ENCODE measurements at regions not wholly inside any gene's neighbourhood (a gene's known extent, or its start where the extent isn't known, plus 50 kb on each side); places are given as distances from the start of the nearest gene placed in this dataset.
"Not testable (repeated sequence)": the region's sequence is repeated elsewhere in the genome, so short reads cannot be mapped to it uniquely, and the experiment has no call there.

- no peak for ATAC-seq
- Histone ChIP-seq H4K20me1 (ENCODE audit: insufficient read depth) (no peaks in the 10 kb centered on the region), H3K27ac (ENCODE audit: low read depth, low read length) (no peak overlapping the region), H3K79me2 (ENCODE audit: insufficient read depth, low read length) (no peaks in the 10 kb centered on the region), H3K4me1 (ENCODE audit: control insufficient read depth in 1 of 2, insufficient read depth in 2 of 2, low read length in 2 of 2) (no peaks in the 10 kb centered on the region), H3K9ac (ENCODE audit: low read length) (no peak overlapping the region), H3K27me3 (ENCODE audit: insufficient read depth, low read length) (no peaks in the 10 kb centered on the region), H3K9me2 (ENCODE audit: insufficient read depth) (no peaks in the 10 kb centered on the region), H3K36me3 (ENCODE audit: control insufficient read depth in 1 of 2, insufficient read depth in 2 of 2, low read length in 2 of 2) (no peaks in the 10 kb centered on the region), H3K4me3 (replicated peaks in 1 of 2; ENCODE audit: low read depth in 1 of 2, low read length in 2 of 2) (no peak overlapping the region), H2AFZ (ENCODE audit: low read depth, low read length, poor library complexity, severe bottlenecking) (no peak overlapping the region), H3K4me2 (ENCODE audit: low read length) (no peak overlapping the region), H3K9me3 (ENCODE audit: control insufficient read depth in 1 of 2, insufficient read depth in 1 of 2, low read depth in 1 of 2, low read length in 2 of 2) (no peaks in the 10 kb centered on the region)
- TF ChIP-seq TCF7L2 (IDR thresholded peaks at IDR 0.05; ENCODE audit: borderline replicate concordance, extremely low read depth, insufficient read depth, insufficient read length) = no peak
- TF ChIP-seq ZNF274 (IDR thresholded peaks at IDR 0.05; ENCODE audit: low read depth, low read length) = no peak
- ChIA-PET POLR2A (no interaction called here), RAD21 (ENCODE audit: low non-redundant PET in 1 of 2, low total read pairs in 2 of 2, uncharacterized antibody in 2 of 2, unreplicated experiment in 2 of 2) (no interaction called here), CTCF (no interaction called here)
- intact Hi-C loops (cut with micrococcal nuclease) = no loop called here
- BruUV-seq (replicated peaks) = no TSS peak
- no peak for DNase-seq (ENCODE audit: low read depth, low spot score)
These were observed 86.3 kb downstream of the GYPE start for GRCh38 chr4:143819029-143819428.

DNA sequence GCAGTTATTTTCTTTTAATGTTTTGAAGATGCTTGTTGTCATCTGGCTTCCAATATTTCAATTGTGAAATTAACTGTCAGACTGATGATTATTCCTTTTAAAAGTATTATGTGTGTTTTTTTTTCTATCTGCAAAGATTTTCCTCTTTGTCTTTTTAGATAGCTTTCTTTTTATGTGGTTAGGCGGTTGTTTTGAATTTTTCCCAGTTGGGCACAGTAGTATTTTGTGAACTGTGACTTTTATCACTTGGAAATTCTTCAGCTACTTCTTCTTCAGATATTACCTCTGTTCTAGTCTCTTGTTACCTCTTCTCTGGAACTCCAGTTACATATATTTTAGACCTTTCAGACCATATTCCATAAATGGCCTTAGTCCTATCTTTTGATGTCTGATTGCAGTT, 87.5 kb downstream of the GYPE start:
- H3K9me3 ChIP-seq (ENCODE audit: control insufficient read depth in 1 of 2, insufficient read depth in 1 of 2, low read depth in 1 of 2, low read length in 2 of 2); H2AFZ ChIP-seq (ENCODE audit: low read depth, low read length, poor library complexity, severe bottlenecking); H3K4me1 ChIP-seq (ENCODE audit: control insufficient read depth in 1 of 2, insufficient read depth in 2 of 2, low read length in 2 of 2); H4K20me1 ChIP-seq (ENCODE audit: insufficient read depth); H3K9ac ChIP-seq (ENCODE audit: low read length); ATAC-seq; BruUV-seq (replicated peaks); POLR2A ChIA-PET; H3K9me2 ChIP-seq (ENCODE audit: insufficient read depth); DNase-seq (ENCODE audit: low read depth, low spot score); H3K4me3 ChIP-seq (replicated peaks in 1 of 2; ENCODE audit: low read depth in 1 of 2, low read length in 2 of 2); H3K27ac ChIP-seq (ENCODE audit: low read depth, low read length); H3K4me2 ChIP-seq (ENCODE audit: low read length); RAD21 ChIA-PET (ENCODE audit: low non-redundant PET in 1 of 2, low total read pairs in 2 of 2, uncharacterized antibody in 2 of 2, unreplicated experiment in 2 of 2); H3K36me3 ChIP-seq (ENCODE audit: control insufficient read depth in 1 of 2, insufficient read depth in 2 of 2, low read length in 2 of 2); intact Hi-C loops (cut with micrococcal nuclease); CTCF ChIA-PET; H3K27me3 ChIP-seq (ENCODE audit: insufficient read depth, low read length); H3K79me2 ChIP-seq (ENCODE audit: insufficient read depth, low read length): not testable (repeated sequence)

- H3K9me2 ChIP-seq (ENCODE audit: insufficient read depth); ATAC-seq; H3K9ac ChIP-seq (ENCODE audit: low read length); CTCF ChIA-PET; DNase-seq (ENCODE audit: low read depth, low spot score); H3K27ac ChIP-seq (ENCODE audit: low read depth, low read length); H3K27me3 ChIP-seq (ENCODE audit: insufficient read depth, low read length); H3K36me3 ChIP-seq (ENCODE audit: control insufficient read depth in 1 of 2, insufficient read depth in 2 of 2, low read length in 2 of 2); H3K4me3 ChIP-seq (replicated peaks in 1 of 2; ENCODE audit: low read depth in 1 of 2, low read length in 2 of 2); H3K4me2 ChIP-seq (ENCODE audit: low read length); intact Hi-C loops (cut with micrococcal nuclease); H3K9me3 ChIP-seq (ENCODE audit: control insufficient read depth in 1 of 2, insufficient read depth in 1 of 2, low read depth in 1 of 2, low read length in 2 of 2); RAD21 ChIA-PET (ENCODE audit: low non-redundant PET in 1 of 2, low total read pairs in 2 of 2, uncharacterized antibody in 2 of 2, unreplicated experiment in 2 of 2); H2AFZ ChIP-seq (ENCODE audit: low read depth, low read length, poor library complexity, severe bottlenecking); H3K4me1 ChIP-seq (ENCODE audit: control insufficient read depth in 1 of 2, insufficient read depth in 2 of 2, low read length in 2 of 2); H3K79me2 ChIP-seq (ENCODE audit: insufficient read depth, low read length); H4K20me1 ChIP-seq (ENCODE audit: insufficient read depth); BruUV-seq (replicated peaks); POLR2A ChIA-PET: not testable (repeated sequence)
These were observed 90.0 kb downstream of the GYPE start for GRCh38 chr4:143815375-143815774.

DNA sequence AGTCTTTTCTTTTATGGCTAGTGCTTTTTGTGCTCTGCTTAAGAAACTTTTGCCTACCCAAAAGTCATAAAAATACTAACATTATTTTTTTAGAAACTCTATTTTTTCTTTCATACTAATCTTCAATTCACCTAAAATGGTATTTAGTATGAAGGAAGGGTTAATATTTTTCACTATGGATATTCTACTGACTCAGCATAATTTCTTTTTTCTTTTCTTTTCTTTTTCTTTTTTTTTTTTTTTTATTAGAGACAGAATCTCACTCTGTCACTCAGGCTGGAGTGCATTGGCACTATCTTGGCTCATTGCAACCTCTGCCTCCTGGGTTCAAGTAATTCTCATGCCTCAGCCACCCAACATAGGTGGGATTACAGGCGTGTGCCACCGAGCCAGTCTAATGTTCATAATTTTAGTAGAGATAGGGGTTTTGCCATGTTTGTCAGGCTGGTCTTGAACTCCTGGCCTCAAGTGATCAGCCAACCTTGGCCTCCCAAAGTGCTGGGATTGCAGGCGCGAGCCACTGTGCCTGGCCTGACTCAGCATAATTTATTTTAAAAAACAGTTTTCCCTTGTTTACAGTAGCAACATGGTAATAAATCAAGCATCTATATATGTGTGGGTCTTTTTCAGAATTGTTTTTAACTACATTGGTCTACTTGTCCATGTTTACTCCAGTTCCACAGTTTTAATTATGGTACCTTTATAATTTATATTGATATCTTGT, 91.8 kb downstream of the GYPE start:
- POLR2A ChIA-PET; H3K9me2 ChIP-seq (ENCODE audit: insufficient read depth); RAD21 ChIA-PET (ENCODE audit: low non-redundant PET in 1 of 2, low total read pairs in 2 of 2, uncharacterized antibody in 2 of 2, unreplicated experiment in 2 of 2): not testable (repeated sequence)

More for the DNA sequence above, 91.8 kb downstream of the GYPE start:
- H3K9ac ChIP-seq (ENCODE audit: low read length); BruUV-seq (replicated peaks); H3K4me1 ChIP-seq (ENCODE audit: control insufficient read depth in 1 of 2, insufficient read depth in 2 of 2, low read length in 2 of 2); H3K36me3 ChIP-seq (ENCODE audit: control insufficient read depth in 1 of 2, insufficient read depth in 2 of 2, low read length in 2 of 2); DNase-seq (ENCODE audit: low read depth, low spot score); H3K27me3 ChIP-seq (ENCODE audit: insufficient read depth, low read length); H3K27ac ChIP-seq (ENCODE audit: low read depth, low read length); H3K4me2 ChIP-seq (ENCODE audit: low read length); CTCF ChIA-PET; H3K79me2 ChIP-seq (ENCODE audit: insufficient read depth, low read length); H4K20me1 ChIP-seq (ENCODE audit: insufficient read depth); ATAC-seq; H2AFZ ChIP-seq (ENCODE audit: low read depth, low read length, poor library complexity, severe bottlenecking); H3K9me3 ChIP-seq (ENCODE audit: control insufficient read depth in 1 of 2, insufficient read depth in 1 of 2, low read depth in 1 of 2, low read length in 2 of 2); intact Hi-C loops (cut with micrococcal nuclease); H3K4me3 ChIP-seq (replicated peaks in 1 of 2; ENCODE audit: low read depth in 1 of 2, low read length in 2 of 2): not testable (repeated sequence)

Measured in HCT116 (cell line).